ENCODE measurements at regions not wholly inside any gene's neighbourhood (a gene's known extent, or its start where the extent isn't known, plus 50 kb on each side); places are given as distances from the start of the nearest gene placed in this dataset.
A peak's percentile ranks its signal among the peaks of the same experiment; 100 is the strongest.

GRCh38 chr10:62453274-62453673 lies 79.1 kb downstream of the ZNF365 start:
- DNase-seq = no peak

- DNase-seq = no peak
These were observed 80.7 kb downstream of the ZNF365 start for GRCh38 chr10:62454687-62455397.

- DNase-seq = peak; percentile 52
These were observed 82.5 kb downstream of the ZNF365 start for GRCh38 chr10:62456611-62457101.

- DNase-seq = no peak
These were observed 83.0 kb downstream of the ZNF365 start for GRCh38 chr10:62457196-62457595.

GRCh38 chr10:62457598-62457997 lies 83.4 kb downstream of the ZNF365 start:
- DNase-seq = no peak

- no peak for DNase-seq
These were observed 84.9 kb downstream of the ZNF365 start for GRCh38 chr10:62459072-62459471.

- DNase-seq = no peak
These were observed 85.3 kb downstream of the ZNF365 start for GRCh38 chr10:62459500-62459899.

GRCh38 chr10:62460393-62460792 lies 86.2 kb downstream of the ZNF365 start:
- DNase-seq = no peak

GRCh38 chr10:62461120-62461519 lies 87.0 kb downstream of the ZNF365 start:
- no peak for DNase-seq

GRCh38 chr10:62462461-62462860 lies 88.3 kb downstream of the ZNF365 start:
- DNase-seq = no peak

- no peak for DNase-seq
These were observed 89.2 kb downstream of the ZNF365 start for GRCh38 chr10:62463364-62463763.

GRCh38 chr10:62464308-62464707 lies 90.1 kb downstream of the ZNF365 start:
- no peak for DNase-seq

GRCh38 chr10:62466590-62466989 lies 92.4 kb downstream of the ZNF365 start:
- DNase-seq = no peak

GRCh38 chr10:62467527-62467926 lies 93.4 kb downstream of the ZNF365 start:
- no peak for DNase-seq

GRCh38 chr10:62471711-62472110 lies 97.5 kb downstream of the ZNF365 start:
- DNase-seq = no peak

GRCh38 chr10:62473241-62473640 lies 99.1 kb downstream of the ZNF365 start:
- DNase-seq = no peak

GRCh38 chr10:62475551-62475950 lies 101.4 kb downstream of the ZNF365 start:
- DNase-seq = no peak

GRCh38 chr10:62479523-62479922 lies 105.4 kb downstream of the ZNF365 start:
- DNase-seq = no peak

- DNase-seq = no peak
These were observed 106.0 kb downstream of the ZNF365 start for GRCh38 chr10:62480196-62480595.

- DNase-seq = no peak
These were observed 108.4 kb downstream of the ZNF365 start for GRCh38 chr10:62482581-62482980.

GRCh38 chr10:62491597-62491996 lies 117.4 kb downstream of the ZNF365 start:
- DNase-seq = no peak

GRCh38 chr10:62492012-62492869 lies 118.1 kb downstream of the ZNF365 start:
- no peak for DNase-seq

- no peak for DNase-seq
These were observed 118.7 kb downstream of the ZNF365 start for GRCh38 chr10:62492870-62493180.

GRCh38 chr10:62496925-62497324 lies 122.8 kb downstream of the ZNF365 start:
- DNase-seq = no peak
